IMR-90 (cell line): ENCODE measurements at regions not wholly inside any gene's neighbourhood (a gene's known extent, or its start where the extent isn't known, plus 50 kb on each side); places are given as distances from the start of the nearest gene placed in this dataset.

Source experiments
- ATAC-seq: fragments of 200-7000 bp; cut with Tn5 transposase; 2 replicates; pipeline ENCODE4 v1.9.1; 2020; ENCODE audit warnings: low read depth, mild to moderate bottlenecking, moderate library complexity
- BruUV-seq: library from RNA; stranded (reverse); fragments of 400-500 nt; replicated peaks from 2 replicates; lab custom pipeline; 2021; lab: Mats Ljungman, UMichigan
- CTCF ChIA-PET: fragments of 300-600 bp; formaldehyde crosslinking; extraction: SDS; loops from one replicate; lab custom pipeline; 2021; ENCODE audit warnings: antibody characterized with exemption; lab: Yijun Ruan, JAX
- POLR2A ChIA-PET: fragments of 300-600 bp; sonication (Branson Sonifier 250); formaldehyde crosslinking; loops from one replicate; lab custom pipeline; 2022; ENCODE audit warnings: antibody characterized with exemption; ENCODE audit not compliant: unreplicated experiment; lab: Charles Lee
- DNase-seq: peaks from one replicate; pipeline ENCODE4 v3.0.0; 2013
- H2AFZ ChIP-seq: replicated peaks from 2 replicates; pipeline ENCODE3; 2013; ENCODE audit warnings: low read length, mild to moderate bottlenecking; ENCODE audit not compliant: poor library complexity
- H2AK5ac ChIP-seq: 2 replicates; pipeline ENCODE4 v1.6.1; 2013; ENCODE audit warnings: low read depth, low read length, inconsistent platforms
- H2AK9ac ChIP-seq: replicated peaks from 2 replicates; pipeline ENCODE3; 2013; ENCODE audit warnings: mild to moderate bottlenecking, low read depth, low read length, moderate library complexity; ENCODE audit not compliant: poor library complexity
- H2BK120ac ChIP-seq: 2 replicates; pipeline ENCODE4 v1.6.1; 2013; ENCODE audit warnings: low read depth, low read length, inconsistent platforms
- H2BK15ac ChIP-seq: 3 replicates; pipeline ENCODE4 v1.6.1; 2013; ENCODE audit warnings: low read depth, low read length, inconsistent platforms
- H2BK20ac ChIP-seq: 2 replicates; pipeline ENCODE4 v1.6.1; 2013; ENCODE audit warnings: low read depth, mild to moderate bottlenecking, inconsistent platforms, low read length, moderate library complexity
- H2BK5ac ChIP-seq: 2 replicates; pipeline ENCODE4 v1.6.1; 2013; ENCODE audit warnings: mild to moderate bottlenecking, low read depth, low read length, inconsistent platforms; ENCODE audit not compliant: poor library complexity, severe bottlenecking
- H3K14ac ChIP-seq: replicated peaks from 2 replicates; pipeline ENCODE4 v1.6.1; 2013; ENCODE audit warnings: low read depth, low read length, inconsistent platforms
- H3K18ac ChIP-seq: 2 replicates; pipeline ENCODE4 v1.6.1; 2013; ENCODE audit warnings: low read depth, low read length, control low read depth
- H3K23ac ChIP-seq: 2 replicates; pipeline ENCODE4 v1.6.1; 2013; ENCODE audit warnings: low read depth, low read length, inconsistent platforms
- H3K27ac ChIP-seq: 2 replicates; pipeline ENCODE4 v1.5.1; 2013; ENCODE audit warnings: mild to moderate bottlenecking, control low read depth, low read length; ENCODE audit not compliant: insufficient read depth
- H3K27me3 ChIP-seq: 2 replicates; pipeline ENCODE4 v1.6.1; 2013; ENCODE audit warnings: low read length; ENCODE audit not compliant: control insufficient read depth, insufficient read depth
- H3K36me3 ChIP-seq: 2 replicates; pipeline ENCODE4 v1.6.1; 2013; ENCODE audit warnings: low read length, mixed read lengths; ENCODE audit not compliant: control insufficient read depth, insufficient read depth
- H3K4ac ChIP-seq: 2 replicates; pipeline ENCODE4 v1.6.1; 2013; ENCODE audit warnings: low read depth, low read length, inconsistent platforms
- H3K4me1 ChIP-seq: 2 replicates; pipeline ENCODE4 v1.6.1; 2013; ENCODE audit warnings: low read length, mixed read lengths; ENCODE audit not compliant: control insufficient read depth, insufficient read depth
- H3K4me2 ChIP-seq: 2 replicates; pipeline ENCODE4 v1.6.1; 2013; ENCODE audit warnings: low read depth, mild to moderate bottlenecking, control low read depth, low read length, moderate library complexity
- H3K4me3 ChIP-seq: 2 replicates; pipeline ENCODE4 v1.5.1; 2013; ENCODE audit warnings: low read depth, mild to moderate bottlenecking, control low read depth, low read length, moderate library complexity; ENCODE audit not compliant: insufficient read depth
- H3K56ac ChIP-seq: 2 replicates; pipeline ENCODE4 v1.6.1; 2013; ENCODE audit warnings: low read length, inconsistent platforms; ENCODE audit not compliant: insufficient read depth; ENCODE audit errors: extremely low read depth
- H3K79me1 ChIP-seq, 2 experiments: 2 replicates each; pipeline ENCODE4 v1.6.1; 2013; ENCODE audit warnings: low read length in 2 of 2, inconsistent platforms in 1 of 2, low read depth in 1 of 2
- H3K9ac ChIP-seq: 2 replicates; pipeline ENCODE4 v1.6.1; 2013; ENCODE audit warnings: low read depth, low read length, control low read depth
- H3K9me1 ChIP-seq: 2 replicates; pipeline ENCODE4 v1.6.1; 2013; ENCODE audit warnings: low read length, inconsistent platforms; ENCODE audit not compliant: insufficient read depth
- H3K9me3 ChIP-seq: 2 replicates; pipeline ENCODE4 v1.6.1; 2013; ENCODE audit warnings: low read length; ENCODE audit not compliant: control insufficient read depth, insufficient read depth
- H4K20me1 ChIP-seq: 2 replicates; pipeline ENCODE4 v1.6.1; 2013; ENCODE audit warnings: low read length, inconsistent platforms; ENCODE audit not compliant: insufficient read depth
- H4K5ac ChIP-seq: 2 replicates; pipeline ENCODE4 v1.6.1; 2013; ENCODE audit warnings: mild to moderate bottlenecking, low read depth, low read length, control low read depth
- H4K8ac ChIP-seq, 2 experiments: 2 replicates each; pipeline ENCODE4 v1.6.1; 2013; ENCODE audit warnings: low read depth in 2 of 2, low read length in 2 of 2, control low read depth in 1 of 2, inconsistent platforms in 1 of 2
- H4K91ac ChIP-seq: 2 replicates; pipeline ENCODE4 v1.6.1; 2013; ENCODE audit warnings: low read depth, low read length, inconsistent platforms; ENCODE audit not compliant: insufficient read depth
- BHLHE40 ChIP-seq: fragments of 150-350 bp; IDR thresholded peaks from 2 replicates; pipeline ENCODE4 v1.6.1; 2016; ENCODE audit warnings: mild to moderate bottlenecking, low read depth, low read length
- CHD1 ChIP-seq: IDR thresholded peaks from 2 replicates; pipeline ENCODE4 v1.6.1; 2012; ENCODE audit warnings: low read depth, low read length, improper control_type of control experiment
- FOS ChIP-seq: fragments of 150-350 bp; IDR thresholded peaks from 2 replicates; pipeline ENCODE4 v1.6.1; 2016; ENCODE audit warnings: low read depth, low read length
- MAFK ChIP-seq: IDR thresholded peaks from 2 replicates; pipeline ENCODE4 v1.6.1; 2012; ENCODE audit warnings: low read depth, low read length, improper control_type of control experiment
- MAZ ChIP-seq: IDR thresholded peaks from 2 replicates; pipeline ENCODE4 v1.6.1; 2012; ENCODE audit warnings: low read depth, mild to moderate bottlenecking, low read length, improper control_type of control experiment, moderate library complexity, borderline replicate concordance
- MXI1 ChIP-seq: IDR thresholded peaks from 2 replicates; pipeline ENCODE4 v1.6.1; 2012; ENCODE audit warnings: low read depth, mild to moderate bottlenecking, low read length, moderate library complexity, borderline replicate concordance
- POLR2A ChIP-seq: IDR thresholded peaks from 2 replicates; pipeline ENCODE4 v1.6.1; 2012; ENCODE audit warnings: mild to moderate bottlenecking, low read depth, low read length
- RAD21 ChIP-seq: IDR thresholded peaks from 2 replicates; pipeline ENCODE4 v1.6.1; 2012; ENCODE audit warnings: low read length, improper control_type of control experiment
- RFX5 ChIP-seq: IDR thresholded peaks from 2 replicates; pipeline ENCODE4 v1.8.0; 2012; ENCODE audit warnings: low read depth, mild to moderate bottlenecking, low read length, moderate library complexity
- SMC3 ChIP-seq: fragments of 150-350 bp; IDR thresholded peaks from 2 replicates; pipeline ENCODE4 v1.6.1; 2016; ENCODE audit warnings: low read depth, mild to moderate bottlenecking, antibody characterized with exemption, low read length, moderate library complexity
- WGBS, 2 experiments: methylation state at CpG; one replicate each; pipeline versions ENCODE4 v1.1.5 to v1.1.7; 2013; ENCODE audit warnings: missing lambda C conversion rate in 2 of 2; ENCODE audit not compliant: insufficient read length in 1 of 2; ENCODE audit errors: extremely low coverage in 2 of 2; 5-methylcytosine and 5-hydroxymethylcytosine counted together
- dilution Hi-C: fragments of 300-500 bp; cut with HindIII; formaldehyde crosslinking; loops from one replicate; pipeline ENCODE4 v1.14.3; 2018; ENCODE audit warnings: low sequenced_read_pairs; ENCODE audit not compliant: unreplicated experiment
- in situ Hi-C: fragments of 300-500 bp; cut with MboI; formaldehyde crosslinking; loops from 3 replicates; pipeline ENCODE4 v1.14.3; 2019; ENCODE audit warnings: low sequenced_read_pairs, inconsistent platforms, mixed read lengths
- intact Hi-C: fragments of 100-400 bp; cut with micrococcal nuclease; formaldehyde crosslinking; loops from 2 replicates; pipeline ENCODE4 v1.10.0; 2022
- TF ChIP-seq, protein P1 (sequence below): fragments of 150-350 bp; IDR thresholded peaks from 2 replicates; pipeline ENCODE4 v1.6.1; 2017; ENCODE audit warnings: mild to moderate bottlenecking, antibody characterized with exemption, low read length, low read depth
- TF ChIP-seq, protein P2 (sequence below): conservative IDR thresholded peaks from 2 replicates; pipeline ENCODE4 v1.5.1; 2012; ENCODE audit warnings: mild to moderate bottlenecking, low read depth, low read length, improper control_type of control experiment
- TF ChIP-seq, protein P3 (sequence below): fragments of 150-350 bp; IDR thresholded peaks from 2 replicates; pipeline ENCODE4 v1.6.1; 2016; ENCODE audit warnings: low read depth, mild to moderate bottlenecking, low read length, moderate library complexity, borderline replicate concordance

DNA sequence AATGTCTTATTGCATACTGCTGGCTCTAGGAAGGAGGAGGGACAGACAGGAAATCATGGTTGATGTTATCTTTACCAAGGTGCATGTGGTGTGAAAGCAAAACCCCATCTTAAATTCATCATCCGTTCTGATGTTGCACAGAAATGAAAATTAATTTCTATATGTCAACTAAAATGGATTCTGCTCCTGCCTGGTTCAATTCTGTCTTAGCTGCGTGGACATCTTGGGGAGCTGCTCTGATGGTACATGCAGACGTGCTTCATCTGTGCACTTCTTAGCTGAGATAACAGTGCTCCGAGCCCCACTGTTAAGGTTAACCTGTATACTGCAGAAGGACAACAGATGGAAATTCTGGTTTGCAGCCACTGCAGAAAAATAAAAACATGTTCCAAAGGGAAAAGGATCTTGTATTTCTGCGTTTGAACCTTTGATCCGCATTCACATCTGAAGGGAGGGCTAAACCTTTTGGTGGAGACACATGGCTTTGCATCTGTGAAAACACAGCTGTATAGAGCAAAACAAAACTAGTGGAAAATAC, 155.6 kb downstream of the TM9SF2 start:
- Histone ChIP-seq H3K27me3 (peaks cover 23% of the 10 kb centered on the region), H3K56ac (no peak overlapping the region), H3K4ac (no peak overlapping the region), H3K4me2 (no peak overlapping the region), H3K79me1 (no peaks in the 10 kb centered on the region), H3K9me3 (no peaks in the 10 kb centered on the region), H2BK5ac (no peak overlapping the region), H3K18ac (no peak overlapping the region), H4K8ac (no peak overlapping the region), H4K5ac (no peak overlapping the region), H3K14ac (no peak overlapping the region), H2BK120ac (no peak overlapping the region), H3K27ac (no peak overlapping the region), H2BK20ac (no peak overlapping the region), H3K4me1 (no peaks in the 10 kb centered on the region), H2AK5ac (no peak overlapping the region), H2AFZ (no peak overlapping the region), H4K20me1 (no peaks in the 10 kb centered on the region), H2AK9ac (no peak overlapping the region), H2BK15ac (no peak overlapping the region), H3K9ac (no peak overlapping the region), H3K4me3 (no peak overlapping the region), H4K91ac (no peak overlapping the region), H3K9me1 (no peaks in the 10 kb centered on the region), H3K23ac (no peak overlapping the region), H3K36me3 (no peaks in the 10 kb centered on the region)
- 93% methylated on average over 3 of the region's 6 CpGs; no CpG with 5 or more reads in 1 of the 2 experiments for WGBS, 2 experiments
- ChIA-PET POLR2A (no interaction called here), CTCF (interaction anchor here (0.5 to 1.8 kb wide), 10 partner anchors 9 to 1491 kb away, joined by 3 to 7 read pairs (median 3); no protein-coding TSS in a partner anchor)
- dilution Hi-C loops: no loop called here
- no peak for ATAC-seq
- intact Hi-C loops: loop anchor here (1.0 to 5.0 kb wide), 8 partner anchors 215 to 1470 kb away; partner anchors contain the start of gene PCCA
- DNase-seq: no peak
- in situ Hi-C loops: loop anchor here (10.0 to 25.0 kb wide), 4 partner anchors 578 to 1455 kb away; no protein-coding TSS in a partner anchor
- BruUV-seq: no TSS peak
- TF ChIP-seq, protein P1, sequence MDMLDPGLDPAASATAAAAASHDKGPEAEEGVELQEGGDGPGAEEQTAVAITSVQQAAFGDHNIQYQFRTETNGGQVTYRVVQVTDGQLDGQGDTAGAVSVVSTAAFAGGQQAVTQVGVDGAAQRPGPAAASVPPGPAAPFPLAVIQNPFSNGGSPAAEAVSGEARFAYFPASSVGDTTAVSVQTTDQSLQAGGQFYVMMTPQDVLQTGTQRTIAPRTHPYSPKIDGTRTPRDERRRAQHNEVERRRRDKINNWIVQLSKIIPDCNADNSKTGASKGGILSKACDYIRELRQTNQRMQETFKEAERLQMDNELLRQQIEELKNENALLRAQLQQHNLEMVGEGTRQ: no peak
- TF ChIP-seq SMC3 (no peak), RFX5 (no peak), MAFK (no peak), MAZ (no peak), BHLHE40 (no peak), FOS (no peak), MXI1 (no peak), POLR2A (no peak), RAD21 (no peak), CHD1 (no peak)
- TF ChIP-seq, protein P2, sequence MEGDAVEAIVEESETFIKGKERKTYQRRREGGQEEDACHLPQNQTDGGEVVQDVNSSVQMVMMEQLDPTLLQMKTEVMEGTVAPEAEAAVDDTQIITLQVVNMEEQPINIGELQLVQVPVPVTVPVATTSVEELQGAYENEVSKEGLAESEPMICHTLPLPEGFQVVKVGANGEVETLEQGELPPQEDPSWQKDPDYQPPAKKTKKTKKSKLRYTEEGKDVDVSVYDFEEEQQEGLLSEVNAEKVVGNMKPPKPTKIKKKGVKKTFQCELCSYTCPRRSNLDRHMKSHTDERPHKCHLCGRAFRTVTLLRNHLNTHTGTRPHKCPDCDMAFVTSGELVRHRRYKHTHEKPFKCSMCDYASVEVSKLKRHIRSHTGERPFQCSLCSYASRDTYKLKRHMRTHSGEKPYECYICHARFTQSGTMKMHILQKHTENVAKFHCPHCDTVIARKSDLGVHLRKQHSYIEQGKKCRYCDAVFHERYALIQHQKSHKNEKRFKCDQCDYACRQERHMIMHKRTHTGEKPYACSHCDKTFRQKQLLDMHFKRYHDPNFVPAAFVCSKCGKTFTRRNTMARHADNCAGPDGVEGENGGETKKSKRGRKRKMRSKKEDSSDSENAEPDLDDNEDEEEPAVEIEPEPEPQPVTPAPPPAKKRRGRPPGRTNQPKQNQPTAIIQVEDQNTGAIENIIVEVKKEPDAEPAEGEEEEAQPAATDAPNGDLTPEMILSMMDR: no peak
- TF ChIP-seq, protein P3, sequence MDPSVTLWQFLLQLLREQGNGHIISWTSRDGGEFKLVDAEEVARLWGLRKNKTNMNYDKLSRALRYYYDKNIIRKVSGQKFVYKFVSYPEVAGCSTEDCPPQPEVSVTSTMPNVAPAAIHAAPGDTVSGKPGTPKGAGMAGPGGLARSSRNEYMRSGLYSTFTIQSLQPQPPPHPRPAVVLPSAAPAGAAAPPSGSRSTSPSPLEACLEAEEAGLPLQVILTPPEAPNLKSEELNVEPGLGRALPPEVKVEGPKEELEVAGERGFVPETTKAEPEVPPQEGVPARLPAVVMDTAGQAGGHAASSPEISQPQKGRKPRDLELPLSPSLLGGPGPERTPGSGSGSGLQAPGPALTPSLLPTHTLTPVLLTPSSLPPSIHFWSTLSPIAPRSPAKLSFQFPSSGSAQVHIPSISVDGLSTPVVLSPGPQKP: no peak
